ENCODE measurements at regions not wholly inside any gene's neighbourhood (a gene's known extent, or its start where the extent isn't known, plus 50 kb on each side); places are given as distances from the start of the nearest gene placed in this dataset.

GRCh38 chr15:95880031-95880570 lies 450.4 kb upstream of the NR2F2 start:
- TF ChIP-seq SPI1 (IDR thresholded peaks at IDR 0.05; ENCODE audit: borderline replicate concordance, low read depth) (no peak), GABPA (IDR thresholded peaks at IDR 0.05; ENCODE audit: low read depth) (no peak)
